ENCODE measurements at regions not wholly inside any gene's neighbourhood (a gene's known extent, or its start where the extent isn't known, plus 50 kb on each side); places are given as distances from the start of the nearest gene placed in this dataset.
A peak's percentile ranks its signal among the peaks of the same experiment; 100 is the strongest.

DNA sequence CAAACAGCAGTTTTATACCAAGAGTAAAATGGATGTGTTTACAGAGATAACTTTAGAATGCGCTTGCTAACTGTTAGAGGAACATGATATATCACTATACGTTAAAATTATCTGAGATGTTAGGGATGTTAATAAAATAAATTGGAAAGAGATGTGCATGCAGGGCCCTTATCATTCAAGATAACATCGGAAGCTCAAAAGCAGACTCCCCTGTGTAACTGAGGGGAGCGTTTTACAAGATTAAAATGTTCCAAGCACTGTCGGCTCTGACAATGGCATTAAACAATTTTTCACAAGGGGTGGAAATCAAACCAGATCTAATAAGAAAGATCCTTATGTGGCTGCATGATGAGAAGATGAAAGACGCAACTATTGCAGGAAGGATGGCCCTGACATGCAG is 53.3 kb upstream of the DCC start:
- no peak overlapping the region for H3K27ac ChIP-seq (replicated peaks)
- TF ChIP-seq POLR2AphosphoS5 (IDR thresholded peaks at IDR 0.05; ENCODE audit: low read depth) (no peak), SPI1 (IDR thresholded peaks at IDR 0.05; ENCODE audit: borderline replicate concordance, low read depth) (no peak), GABPA (IDR thresholded peaks at IDR 0.05; ENCODE audit: low read depth) (no peak), REST (IDR thresholded peaks at IDR 0.05; ENCODE audit: insufficient replicate concordance, low read depth) (no peak)
- TF ChIP-seq, protein P1, sequence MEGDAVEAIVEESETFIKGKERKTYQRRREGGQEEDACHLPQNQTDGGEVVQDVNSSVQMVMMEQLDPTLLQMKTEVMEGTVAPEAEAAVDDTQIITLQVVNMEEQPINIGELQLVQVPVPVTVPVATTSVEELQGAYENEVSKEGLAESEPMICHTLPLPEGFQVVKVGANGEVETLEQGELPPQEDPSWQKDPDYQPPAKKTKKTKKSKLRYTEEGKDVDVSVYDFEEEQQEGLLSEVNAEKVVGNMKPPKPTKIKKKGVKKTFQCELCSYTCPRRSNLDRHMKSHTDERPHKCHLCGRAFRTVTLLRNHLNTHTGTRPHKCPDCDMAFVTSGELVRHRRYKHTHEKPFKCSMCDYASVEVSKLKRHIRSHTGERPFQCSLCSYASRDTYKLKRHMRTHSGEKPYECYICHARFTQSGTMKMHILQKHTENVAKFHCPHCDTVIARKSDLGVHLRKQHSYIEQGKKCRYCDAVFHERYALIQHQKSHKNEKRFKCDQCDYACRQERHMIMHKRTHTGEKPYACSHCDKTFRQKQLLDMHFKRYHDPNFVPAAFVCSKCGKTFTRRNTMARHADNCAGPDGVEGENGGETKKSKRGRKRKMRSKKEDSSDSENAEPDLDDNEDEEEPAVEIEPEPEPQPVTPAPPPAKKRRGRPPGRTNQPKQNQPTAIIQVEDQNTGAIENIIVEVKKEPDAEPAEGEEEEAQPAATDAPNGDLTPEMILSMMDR (IDR thresholded peaks at IDR 0.05; ENCODE audit: insufficient read depth, low read length): no peak
- no peak overlapping the region for H3K4me3 ChIP-seq (replicated peaks; ENCODE audit: insufficient read depth, low read length)
- H3K27me3 ChIP-seq (ENCODE audit: insufficient read depth, poor library complexity, severe bottlenecking): peaks cover 2% of the 10 kb centered on the region
- no peak for DNase-seq (ENCODE audit: low read depth in 1 of 2, low spot score in 1 of 2)

- H3K27ac ChIP-seq (replicated peaks): no peak overlapping the region
- H3K27me3 ChIP-seq (ENCODE audit: insufficient read depth, poor library complexity, severe bottlenecking): peaks cover 2% of the 10 kb centered on the region
- H3K4me3 ChIP-seq (replicated peaks; ENCODE audit: insufficient read depth, low read length): no peak overlapping the region
- no peak for DNase-seq (ENCODE audit: low read depth in 1 of 2, low spot score in 1 of 2)
- TF ChIP-seq POLR2AphosphoS5 (IDR thresholded peaks at IDR 0.05; ENCODE audit: low read depth) (no peak), GABPA (IDR thresholded peaks at IDR 0.05; ENCODE audit: low read depth) (no peak), SPI1 (IDR thresholded peaks at IDR 0.05; ENCODE audit: borderline replicate concordance, low read depth) (no peak), REST (IDR thresholded peaks at IDR 0.05; ENCODE audit: insufficient replicate concordance, low read depth) (no peak)
- TF ChIP-seq, protein P1 (IDR thresholded peaks at IDR 0.05; ENCODE audit: insufficient read depth, low read length): no peak
These were observed 52.8 kb upstream of the DCC start for GRCh38 chr18:52287151-52287550.

GRCh38 chr18:52288403-52289004 is 51.5 kb upstream of the DCC start:
- H3K27me3 ChIP-seq (ENCODE audit: insufficient read depth, poor library complexity, severe bottlenecking): peaks cover 2% of the 10 kb centered on the region
- TF ChIP-seq REST (IDR thresholded peaks at IDR 0.05; ENCODE audit: insufficient replicate concordance, low read depth): no peak
- TF ChIP-seq, protein P1 (IDR thresholded peaks at IDR 0.05; ENCODE audit: insufficient read depth, low read length): peak; percentile 82
- no peak overlapping the region for H3K27ac ChIP-seq (replicated peaks)
- H3K4me3 ChIP-seq (replicated peaks; ENCODE audit: insufficient read depth, low read length): no peak overlapping the region
- peak in 1 of 2 experiments; percentile 11 for DNase-seq (ENCODE audit: low read depth in 1 of 2, low spot score in 1 of 2)

Data from HL-60 (cell line).